ENCODE measurements at regions not wholly inside any gene's neighbourhood (a gene's known extent, or its start where the extent isn't known, plus 50 kb on each side); places are given as distances from the start of the nearest gene placed in this dataset.

DNA sequence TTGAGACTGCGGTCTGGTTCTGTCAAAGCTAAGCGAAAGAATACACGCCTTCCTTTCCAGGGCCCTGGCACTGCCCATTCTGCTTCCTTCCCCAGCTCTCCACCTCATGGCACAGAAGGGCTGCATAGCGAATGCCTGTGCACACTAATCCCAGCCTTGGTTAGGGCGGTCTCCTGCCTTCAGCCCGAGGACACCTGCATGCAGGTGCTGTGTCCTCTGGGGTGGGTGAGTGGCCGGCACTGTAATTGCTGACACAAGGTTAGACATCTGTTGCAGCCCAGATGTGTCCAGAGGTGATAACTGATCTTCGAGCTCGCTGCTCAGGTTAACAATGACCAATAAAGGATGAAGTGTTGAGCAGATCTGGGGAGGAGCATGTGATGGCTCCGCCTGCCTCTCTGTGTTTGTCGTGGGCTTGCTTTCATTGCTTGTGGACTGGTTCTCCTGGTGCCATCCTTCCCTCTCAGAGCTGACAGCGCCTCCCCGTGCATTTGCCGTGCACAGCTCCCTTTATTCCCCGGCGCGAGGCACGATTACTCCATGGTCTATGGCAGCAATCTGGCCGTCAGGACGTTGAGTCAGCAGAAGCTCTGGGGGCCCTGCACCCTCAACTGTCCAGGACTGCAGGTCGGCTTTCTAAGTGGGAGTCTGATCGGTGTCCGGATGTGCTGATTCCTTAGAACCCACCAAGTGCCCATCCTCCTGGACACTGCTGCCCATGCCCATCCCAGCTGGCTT lies 1088.2 kb downstream of the BRD1 start:
- no peaks in the 10 kb centered on the region for H3K4me1 ChIP-seq (ENCODE audit: insufficient read depth, poor library complexity, severe bottlenecking)
- no peak for TF ChIP-seq CTCF (IDR thresholded peaks at IDR 0.05; ENCODE audit: poor library complexity, severe bottlenecking)
- ATAC-seq (ENCODE audit: low read depth) (no peak), DNase-seq (ENCODE audit: low spot score) (no peak)
- H3K36me3 ChIP-seq (ENCODE audit: low read depth), result no peaks in the 10 kb centered on the region
- no peak overlapping the region for H3K27ac ChIP-seq (ENCODE audit: poor library complexity, severe bottlenecking)
- H3K4me3 ChIP-seq (ENCODE audit: severe bottlenecking), result no peak overlapping the region
- no peaks in the 10 kb centered on the region for H3K9me3 ChIP-seq (ENCODE audit: severe bottlenecking)
- no peaks in the 10 kb centered on the region for H3K27me3 ChIP-seq (ENCODE audit: insufficient read depth, poor library complexity, severe bottlenecking)

DNA sequence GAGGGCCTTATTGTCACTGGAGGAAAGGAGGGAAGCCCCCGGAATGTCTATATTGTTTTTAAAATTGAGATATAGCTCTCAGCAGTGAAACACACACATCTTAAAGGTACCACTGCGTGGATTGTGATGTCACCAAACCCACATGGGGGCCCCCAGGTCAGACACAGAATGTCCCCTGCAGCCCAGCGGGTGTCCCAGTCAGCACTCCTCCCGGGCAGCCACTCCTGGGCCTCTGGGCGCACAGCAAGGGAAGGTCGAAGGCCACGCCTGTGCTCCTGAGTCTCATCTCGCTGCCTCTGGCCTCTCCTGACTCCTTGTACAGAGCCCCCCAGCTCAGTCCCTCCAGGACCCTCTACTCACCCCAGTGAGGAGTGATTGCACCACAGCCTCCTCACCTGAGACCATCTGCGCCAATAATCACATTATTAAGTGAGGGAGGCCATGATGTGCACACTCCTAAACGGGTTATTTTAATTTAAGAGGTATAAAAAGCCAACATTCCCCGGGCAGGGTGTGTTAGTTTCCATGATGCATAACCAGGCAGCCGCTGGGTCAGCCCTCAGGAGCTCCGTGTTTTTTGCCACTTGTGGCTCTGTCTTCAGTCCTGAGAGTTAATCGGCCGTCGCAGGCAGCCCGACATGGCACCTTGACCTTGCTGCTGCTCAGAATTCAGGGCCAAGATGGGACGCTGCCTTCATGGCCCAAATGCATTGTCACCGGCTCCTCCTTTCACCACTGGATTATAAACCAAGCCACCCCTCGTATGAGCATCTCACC lies 1089.3 kb downstream of the BRD1 start:
- Histone ChIP-seq H3K36me3 (ENCODE audit: low read depth) (no peaks in the 10 kb centered on the region), H3K4me1 (ENCODE audit: insufficient read depth, poor library complexity, severe bottlenecking) (no peaks in the 10 kb centered on the region), H3K4me3 (ENCODE audit: severe bottlenecking) (no peak overlapping the region), H3K27me3 (ENCODE audit: insufficient read depth, poor library complexity, severe bottlenecking) (no peaks in the 10 kb centered on the region), H3K9me3 (ENCODE audit: severe bottlenecking) (no peaks in the 10 kb centered on the region), H3K27ac (ENCODE audit: poor library complexity, severe bottlenecking) (no peak overlapping the region)
- TF ChIP-seq CTCF (IDR thresholded peaks at IDR 0.05; ENCODE audit: poor library complexity, severe bottlenecking), result no peak
- no peak for ATAC-seq (ENCODE audit: low read depth)
- DNase-seq (ENCODE audit: low spot score), result no peak

DNA sequence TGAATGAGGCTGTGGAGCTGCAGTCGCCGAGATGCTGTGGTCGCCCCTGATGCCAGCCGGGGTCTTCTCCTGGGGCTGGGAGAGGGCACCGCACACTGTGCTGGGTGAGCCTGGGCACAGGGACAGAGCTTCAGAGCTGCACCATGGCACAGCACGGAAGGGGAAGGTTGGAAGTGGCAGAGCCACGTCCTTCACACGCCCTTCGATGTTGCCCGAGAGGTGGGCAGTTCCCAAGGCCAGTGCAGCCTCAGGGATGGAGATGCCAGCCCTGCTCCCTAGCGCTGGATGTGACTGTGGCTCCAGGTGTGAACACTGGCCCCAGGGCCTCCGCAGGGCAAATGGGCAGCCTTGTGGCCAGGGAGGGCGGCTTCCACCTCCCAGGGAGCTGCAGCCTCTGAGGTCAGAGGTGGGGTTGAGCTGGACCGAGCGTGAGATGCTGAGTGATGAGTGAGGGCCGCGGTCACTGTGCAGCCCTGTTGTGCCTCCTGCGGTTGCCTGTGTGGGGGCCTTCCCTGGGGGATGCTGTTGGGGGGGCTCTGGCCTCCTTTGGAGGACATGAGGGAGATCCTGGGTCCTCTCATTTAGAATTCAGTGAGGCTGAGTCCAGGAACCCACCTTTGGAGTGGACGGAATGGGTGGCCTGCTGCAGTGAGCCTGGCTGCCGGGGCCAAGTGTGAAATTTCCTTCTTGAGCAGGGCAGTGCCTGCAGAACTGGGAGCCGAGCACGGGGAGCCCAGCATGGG lies 1090.0 kb downstream of the BRD1 start:
- H3K27me3 ChIP-seq (ENCODE audit: insufficient read depth, poor library complexity, severe bottlenecking), result no peaks in the 10 kb centered on the region
- DNase-seq (ENCODE audit: low spot score) (no peak), ATAC-seq (ENCODE audit: low read depth) (no peak)
- H3K9me3 ChIP-seq (ENCODE audit: severe bottlenecking), result no peaks in the 10 kb centered on the region
- no peaks in the 10 kb centered on the region for H3K4me1 ChIP-seq (ENCODE audit: insufficient read depth, poor library complexity, severe bottlenecking)
- H3K27ac ChIP-seq (ENCODE audit: poor library complexity, severe bottlenecking), result no peak overlapping the region
- no peak overlapping the region for H3K4me3 ChIP-seq (ENCODE audit: severe bottlenecking)
- no peaks in the 10 kb centered on the region for H3K36me3 ChIP-seq (ENCODE audit: low read depth)
- no peak for TF ChIP-seq CTCF (IDR thresholded peaks at IDR 0.05; ENCODE audit: poor library complexity, severe bottlenecking)

DNA sequence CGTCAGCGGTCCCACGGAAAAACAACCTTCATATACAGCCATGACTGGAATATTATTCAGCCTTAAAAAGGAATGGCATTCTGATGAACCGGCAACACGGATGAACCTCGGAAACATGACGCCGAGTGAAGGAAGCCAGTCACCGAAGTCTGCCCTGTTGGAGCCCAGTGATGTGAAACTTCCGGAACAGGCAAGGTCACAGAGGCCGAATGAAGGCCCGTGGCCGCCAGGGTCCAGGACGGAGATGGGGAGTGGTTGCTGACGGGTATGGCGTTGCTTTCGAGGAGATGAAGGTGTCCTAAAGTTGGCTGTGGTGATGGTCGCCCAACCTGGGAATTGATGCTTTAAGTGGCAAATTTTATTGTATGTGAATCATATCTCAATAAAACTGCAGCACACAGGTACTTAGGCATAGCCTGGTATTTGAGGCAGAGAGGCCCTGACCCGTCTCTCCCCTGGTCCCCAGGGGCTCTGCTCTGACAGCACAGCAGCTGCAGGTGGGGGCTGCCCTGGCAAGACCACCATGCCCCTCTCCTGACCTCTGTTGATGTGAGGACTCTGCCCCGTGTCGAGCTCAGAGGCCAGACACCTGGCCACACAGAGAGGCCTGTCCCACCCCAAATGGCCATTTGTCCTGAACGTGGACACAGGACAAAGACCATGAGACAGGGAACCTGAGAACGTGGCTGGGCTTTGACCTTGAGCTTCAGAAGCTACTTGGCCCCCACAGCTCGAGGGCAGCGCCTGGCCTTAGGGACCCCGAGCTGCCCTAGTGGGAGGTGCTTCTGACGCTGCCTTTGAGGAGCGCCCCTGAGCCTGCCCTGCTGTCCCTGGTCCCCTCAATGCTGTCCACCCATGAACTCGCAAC lies 1090.8 kb downstream of the BRD1 start:
- H3K4me3 ChIP-seq (ENCODE audit: severe bottlenecking), result no peak overlapping the region
- no peak overlapping the region for H3K27ac ChIP-seq (ENCODE audit: poor library complexity, severe bottlenecking)
- H3K27me3 ChIP-seq (ENCODE audit: insufficient read depth, poor library complexity, severe bottlenecking), result no peaks in the 10 kb centered on the region
- ATAC-seq (ENCODE audit: low read depth), result no peak
- H3K9me3 ChIP-seq (ENCODE audit: severe bottlenecking), result no peaks in the 10 kb centered on the region
- DNase-seq (ENCODE audit: low spot score), result peak; percentile 12
- H3K4me1 ChIP-seq (ENCODE audit: insufficient read depth, poor library complexity, severe bottlenecking), result no peaks in the 10 kb centered on the region
- no peak for TF ChIP-seq CTCF (IDR thresholded peaks at IDR 0.05; ENCODE audit: poor library complexity, severe bottlenecking)
- no peaks in the 10 kb centered on the region for H3K36me3 ChIP-seq (ENCODE audit: low read depth)
